Neural cell (in vitro differentiated cells): ENCODE measurements at regions not wholly inside any gene's neighbourhood (a gene's known extent, or its start where the extent isn't known, plus 50 kb on each side); places are given as distances from the start of the nearest gene placed in this dataset.

Source experiments
- H2AFZ ChIP-seq: fragments of 200-600, 300-800 bp; sonication (generic), shearing (Covaris generic); 2 replicates; pipeline ENCODE4 v1.6.0; 2014; ENCODE audit warnings: low read depth, mild to moderate bottlenecking, antibody characterized with exemption, low read length, moderate library complexity
- H3F3A ChIP-seq: fragments of 200-600 bp; shearing (Covaris generic); 2 replicates; pipeline ENCODE4 v1.6.1; 2016; ENCODE audit warnings: mild to moderate bottlenecking, moderate library complexity, mixed read lengths, antibody characterized with exemption, low read length; ENCODE audit not compliant: insufficient read depth, poor library complexity, severe bottlenecking
- H3K27ac ChIP-seq: fragments of 200-600, 300-800 bp; sonication (generic), shearing (Covaris generic); 2 replicates; pipeline ENCODE4 v1.5.1; 2014; ENCODE audit warnings: mild to moderate bottlenecking, low read length, moderate library complexity
- H3K27me3 ChIP-seq: fragments of 300-800, 200-600 bp; sonication (generic), shearing (Covaris generic); 2 replicates; pipeline ENCODE4 v1.6.0; 2014; ENCODE audit warnings: mild to moderate bottlenecking, low read depth, low read length, moderate library complexity; ENCODE audit not compliant: insufficient read depth
- H3K36me3 ChIP-seq: fragments of 300-800, 200-600 bp; sonication (generic), shearing (Covaris generic); 2 replicates; pipeline ENCODE4 v1.5.1; 2014; ENCODE audit warnings: mild to moderate bottlenecking, antibody characterized with exemption, low read length, moderate library complexity; ENCODE audit not compliant: insufficient read depth
- H3K4me2 ChIP-seq: fragments of 300-800, 200-600 bp; sonication (generic), shearing (Covaris generic); 2 replicates; pipeline ENCODE4 v1.6.0; 2014; ENCODE audit warnings: mild to moderate bottlenecking, low read length
- H3K4me3 ChIP-seq: fragments of 300-800, 200-600 bp; sonication (generic), shearing (Covaris generic); 2 replicates; pipeline ENCODE4 v1.5.1; 2014; ENCODE audit warnings: mild to moderate bottlenecking, low read length, moderate library complexity
- H3K79me2 ChIP-seq: fragments of 200-600 bp; shearing (Covaris generic); replicated peaks from 2 replicates; pipeline ENCODE4 v1.6.0; 2014; ENCODE audit warnings: mild to moderate bottlenecking, low read length, moderate library complexity; ENCODE audit not compliant: insufficient read depth
- H3K9ac ChIP-seq: fragments of 300-800, 200-600 bp; sonication (generic), shearing (Covaris generic); 2 replicates; pipeline ENCODE4 v1.6.1; 2016; ENCODE audit warnings: mild to moderate bottlenecking, low read length, mixed read lengths
- H3K9me2 ChIP-seq: fragments of 200-600 bp; shearing (Covaris generic); 2 replicates; pipeline ENCODE4 v1.6.1; 2016; ENCODE audit warnings: mild to moderate bottlenecking, low read length, mixed read lengths; ENCODE audit not compliant: insufficient read depth
- H3K9me3 ChIP-seq: fragments of 200-600, 300-800 bp; sonication (generic), shearing (Covaris generic); 2 replicates; pipeline ENCODE4 v1.6.1; 2016; ENCODE audit warnings: mild to moderate bottlenecking, mixed run types, low read length, moderate library complexity, mixed read lengths
- H4K20me1 ChIP-seq: fragments of 200-600 bp; shearing (Covaris generic); 2 replicates; pipeline ENCODE4 v1.6.1; 2016; ENCODE audit warnings: mild to moderate bottlenecking, mixed run types; ENCODE audit not compliant: insufficient read depth
- EP300 ChIP-seq: fragments of 450-650 bp; conservative IDR thresholded peaks from 2 replicates; pipeline ENCODE4 v1.6.1; 2014; ENCODE audit warnings: antibody characterized with exemption, mild to moderate bottlenecking, moderate library complexity; ENCODE audit not compliant: poor library complexity, severe bottlenecking
- EZH2 ChIP-seq: fragments of 200-600, 300-800 bp; shearing (Covaris generic), sonication (generic); IDR thresholded peaks from 2 replicates; pipeline ENCODE4 v1.6.1; 2014; ENCODE audit warnings: antibody characterized with exemption, low read length, borderline replicate concordance, mild to moderate bottlenecking; ENCODE audit not compliant: insufficient read depth, poor library complexity, severe bottlenecking
- MXI1 ChIP-seq: fragments of 450-650 bp; conservative IDR thresholded peaks from 2 replicates; pipeline ENCODE4 v1.6.1; 2014; ENCODE audit warnings: antibody characterized with exemption, mild to moderate bottlenecking; ENCODE audit not compliant: poor library complexity, severe bottlenecking
- POLR2AphosphoS5 ChIP-seq: IDR thresholded peaks from 2 replicates; pipeline ENCODE4 v1.6.1; 2012
- RAD21 ChIP-seq: fragments of 450-650 bp; conservative IDR thresholded peaks from 2 replicates; pipeline ENCODE4 v1.6.1; 2014; ENCODE audit warnings: antibody characterized with exemption, mild to moderate bottlenecking, moderate library complexity
- SMC3 ChIP-seq: fragments of 450-650 bp; conservative IDR thresholded peaks from 2 replicates; pipeline ENCODE4 v1.6.1; 2014; ENCODE audit warnings: antibody characterized with exemption, mild to moderate bottlenecking, moderate library complexity; ENCODE audit not compliant: poor library complexity
- TAF1 ChIP-seq: IDR thresholded peaks from 2 replicates; pipeline ENCODE4 v1.6.1; 2012; ENCODE audit warnings: low read depth
- TF ChIP-seq, protein P1 (sequence below): fragments of 450-650 bp; IDR thresholded peaks from 2 replicates; pipeline ENCODE4 v1.5.1; 2014; ENCODE audit warnings: antibody characterized with exemption, mild to moderate bottlenecking, moderate library complexity; ENCODE audit not compliant: poor library complexity, severe bottlenecking
- TF ChIP-seq, protein P2 (sequence below): IDR thresholded peaks from 2 replicates; pipeline ENCODE4 v1.6.1; 2012; ENCODE audit warnings: borderline replicate concordance

DNA sequence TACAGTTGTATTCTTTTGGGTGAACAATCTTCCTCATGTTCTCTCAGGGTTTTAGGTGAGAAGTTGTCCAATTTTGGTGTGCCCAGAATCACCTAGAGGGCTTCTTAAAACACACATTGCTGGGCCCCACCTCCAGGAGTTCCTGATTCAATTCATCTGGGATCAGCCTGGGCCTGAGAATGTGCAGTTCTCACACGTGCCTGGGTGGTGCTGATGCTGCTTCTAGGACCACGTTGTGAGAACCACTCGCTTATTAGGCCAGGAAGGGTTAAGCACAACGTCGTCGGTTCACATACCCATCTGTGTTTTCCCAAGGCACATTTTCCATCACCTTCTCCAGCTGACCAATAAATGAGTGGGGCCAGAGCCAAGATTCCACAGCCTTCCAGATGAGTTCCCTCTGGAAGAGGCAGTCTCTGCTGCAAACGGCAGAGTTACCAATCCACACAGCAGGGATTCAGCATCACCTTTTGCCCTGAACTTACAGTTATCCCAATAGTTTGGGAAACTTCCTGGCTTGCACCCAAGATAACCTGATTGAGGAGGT is 277.7 kb upstream of the HNRNPA3 start:
- TF ChIP-seq RAD21 (no peak), SMC3 (no peak), POLR2AphosphoS5 (no peak), EZH2 (no peak)
- TF ChIP-seq, protein P1, sequence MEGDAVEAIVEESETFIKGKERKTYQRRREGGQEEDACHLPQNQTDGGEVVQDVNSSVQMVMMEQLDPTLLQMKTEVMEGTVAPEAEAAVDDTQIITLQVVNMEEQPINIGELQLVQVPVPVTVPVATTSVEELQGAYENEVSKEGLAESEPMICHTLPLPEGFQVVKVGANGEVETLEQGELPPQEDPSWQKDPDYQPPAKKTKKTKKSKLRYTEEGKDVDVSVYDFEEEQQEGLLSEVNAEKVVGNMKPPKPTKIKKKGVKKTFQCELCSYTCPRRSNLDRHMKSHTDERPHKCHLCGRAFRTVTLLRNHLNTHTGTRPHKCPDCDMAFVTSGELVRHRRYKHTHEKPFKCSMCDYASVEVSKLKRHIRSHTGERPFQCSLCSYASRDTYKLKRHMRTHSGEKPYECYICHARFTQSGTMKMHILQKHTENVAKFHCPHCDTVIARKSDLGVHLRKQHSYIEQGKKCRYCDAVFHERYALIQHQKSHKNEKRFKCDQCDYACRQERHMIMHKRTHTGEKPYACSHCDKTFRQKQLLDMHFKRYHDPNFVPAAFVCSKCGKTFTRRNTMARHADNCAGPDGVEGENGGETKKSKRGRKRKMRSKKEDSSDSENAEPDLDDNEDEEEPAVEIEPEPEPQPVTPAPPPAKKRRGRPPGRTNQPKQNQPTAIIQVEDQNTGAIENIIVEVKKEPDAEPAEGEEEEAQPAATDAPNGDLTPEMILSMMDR, result no peak
- no peak overlapping the region for H3K27ac ChIP-seq

DNA sequence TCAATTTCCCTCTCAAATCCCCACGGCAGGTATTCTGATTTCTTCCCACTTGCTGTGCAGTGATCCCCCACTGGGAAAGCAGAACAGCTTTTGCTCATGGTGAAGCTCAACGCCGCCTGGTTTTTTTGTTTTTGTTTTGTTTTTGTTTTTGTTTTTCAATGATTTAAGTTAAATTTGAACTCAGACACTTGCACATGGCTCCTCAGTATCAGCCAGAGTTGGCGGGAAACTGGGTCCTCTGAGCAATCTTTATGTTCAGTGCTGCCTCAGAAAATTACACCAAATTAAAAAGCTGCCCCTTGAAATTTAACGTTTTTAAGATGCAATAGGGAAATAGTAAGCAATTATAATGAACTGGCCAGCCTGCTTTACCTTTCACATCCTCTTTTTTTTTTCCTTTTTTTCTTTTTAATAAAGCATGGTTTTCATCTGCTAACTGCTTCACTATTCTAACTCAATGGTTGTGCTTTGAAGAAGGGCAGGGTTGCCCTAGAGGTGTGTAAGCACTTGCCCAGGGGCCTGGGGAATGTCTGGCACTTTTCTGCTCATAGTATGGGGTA is 277.0 kb upstream of the HNRNPA3 start:
- TF ChIP-seq EZH2, result no peak
- no peak for TF ChIP-seq EP300
- no peak for TF ChIP-seq POLR2AphosphoS5
- no peak for TF ChIP-seq RAD21
- TF ChIP-seq, protein P1, result no peak
- TF ChIP-seq TAF1, result no peak
- no peak for TF ChIP-seq SMC3
- TF ChIP-seq MXI1, result no peak
- TF ChIP-seq, protein P2, sequence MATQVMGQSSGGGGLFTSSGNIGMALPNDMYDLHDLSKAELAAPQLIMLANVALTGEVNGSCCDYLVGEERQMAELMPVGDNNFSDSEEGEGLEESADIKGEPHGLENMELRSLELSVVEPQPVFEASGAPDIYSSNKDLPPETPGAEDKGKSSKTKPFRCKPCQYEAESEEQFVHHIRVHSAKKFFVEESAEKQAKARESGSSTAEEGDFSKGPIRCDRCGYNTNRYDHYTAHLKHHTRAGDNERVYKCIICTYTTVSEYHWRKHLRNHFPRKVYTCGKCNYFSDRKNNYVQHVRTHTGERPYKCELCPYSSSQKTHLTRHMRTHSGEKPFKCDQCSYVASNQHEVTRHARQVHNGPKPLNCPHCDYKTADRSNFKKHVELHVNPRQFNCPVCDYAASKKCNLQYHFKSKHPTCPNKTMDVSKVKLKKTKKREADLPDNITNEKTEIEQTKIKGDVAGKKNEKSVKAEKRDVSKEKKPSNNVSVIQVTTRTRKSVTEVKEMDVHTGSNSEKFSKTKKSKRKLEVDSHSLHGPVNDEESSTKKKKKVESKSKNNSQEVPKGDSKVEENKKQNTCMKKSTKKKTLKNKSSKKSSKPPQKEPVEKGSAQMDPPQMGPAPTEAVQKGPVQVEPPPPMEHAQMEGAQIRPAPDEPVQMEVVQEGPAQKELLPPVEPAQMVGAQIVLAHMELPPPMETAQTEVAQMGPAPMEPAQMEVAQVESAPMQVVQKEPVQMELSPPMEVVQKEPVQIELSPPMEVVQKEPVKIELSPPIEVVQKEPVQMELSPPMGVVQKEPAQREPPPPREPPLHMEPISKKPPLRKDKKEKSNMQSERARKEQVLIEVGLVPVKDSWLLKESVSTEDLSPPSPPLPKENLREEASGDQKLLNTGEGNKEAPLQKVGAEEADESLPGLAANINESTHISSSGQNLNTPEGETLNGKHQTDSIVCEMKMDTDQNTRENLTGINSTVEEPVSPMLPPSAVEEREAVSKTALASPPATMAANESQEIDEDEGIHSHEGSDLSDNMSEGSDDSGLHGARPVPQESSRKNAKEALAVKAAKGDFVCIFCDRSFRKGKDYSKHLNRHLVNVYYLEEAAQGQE, result no peak
- H4K20me1 ChIP-seq, result no peaks in the 10 kb centered on the region

More for the DNA sequence above, 277.7 kb upstream of the HNRNPA3 start:
- no peaks in the 10 kb centered on the region for H3K9me3 ChIP-seq
- H3K27me3 ChIP-seq, result no peaks in the 10 kb centered on the region
- no peaks in the 10 kb centered on the region for H3K36me3 ChIP-seq
- H3K9me2 ChIP-seq, result no peaks in the 10 kb centered on the region
- H4K20me1 ChIP-seq, result no peaks in the 10 kb centered on the region
- H3K4me2 ChIP-seq, result no peak overlapping the region
- no peak overlapping the region for H3K4me3 ChIP-seq
- H3F3A ChIP-seq, result no peaks in the 10 kb centered on the region
- no peak overlapping the region for H2AFZ ChIP-seq
- H3K9ac ChIP-seq, result no peak overlapping the region
- H3K79me2 ChIP-seq, result no peaks in the 10 kb centered on the region

More for the DNA sequence above, 277.0 kb upstream of the HNRNPA3 start:
- Histone ChIP-seq H2AFZ (no peak overlapping the region), H3K36me3 (no peaks in the 10 kb centered on the region), H3K9ac (no peak overlapping the region), H3K9me3 (no peaks in the 10 kb centered on the region), H3F3A (no peaks in the 10 kb centered on the region), H3K4me3 (no peak overlapping the region), H3K27me3 (no peaks in the 10 kb centered on the region), H3K79me2 (no peaks in the 10 kb centered on the region), H3K4me2 (no peak overlapping the region), H3K27ac (no peak overlapping the region), H3K9me2 (no peaks in the 10 kb centered on the region)
